ENCODE measurements at regions not wholly inside any gene's neighbourhood (a gene's known extent, or its start where the extent isn't known, plus 50 kb on each side); places are given as distances from the start of the nearest gene placed in this dataset.

DNA sequence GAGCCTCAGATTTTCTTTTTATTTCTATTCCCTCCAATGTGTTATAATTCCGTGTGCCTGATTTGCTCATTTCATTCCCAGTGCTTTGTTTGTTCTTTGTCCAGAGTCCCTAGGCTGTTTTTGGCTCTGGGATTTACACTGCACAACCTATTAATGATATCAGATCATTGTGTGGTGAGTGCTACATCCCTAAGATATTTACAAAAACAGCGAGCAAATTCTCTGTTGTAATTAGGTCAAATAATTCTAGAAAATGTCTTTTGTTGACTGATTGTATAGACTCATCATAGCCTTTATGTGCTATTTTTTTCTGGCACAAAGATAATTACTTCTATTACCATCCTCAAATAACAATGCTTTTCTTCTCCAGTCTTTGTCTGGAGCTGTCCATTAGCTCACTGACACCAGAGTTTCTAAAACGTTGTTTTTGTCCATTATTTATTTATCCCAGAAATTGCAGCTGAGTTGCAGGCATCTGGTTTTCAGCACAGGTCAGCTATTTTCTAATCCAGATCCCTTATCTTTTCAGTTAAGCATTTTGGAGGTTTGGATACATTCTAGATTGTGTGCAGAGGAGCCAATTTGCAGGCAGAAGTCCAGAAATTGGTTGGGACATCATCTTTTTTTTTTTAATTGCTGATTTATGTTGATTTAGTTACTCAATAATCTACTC is 379.9 kb upstream of the DMAC1 start:
- Histone ChIP-seq H3K27me3 (ENCODE audit: low read length) (no peaks in the 10 kb centered on the region), H3K4me2 (ENCODE audit: low read depth, low read length, poor library complexity, severe bottlenecking) (no peak overlapping the region), H4K20me1 (ENCODE audit: low read depth, low read length) (no peaks in the 10 kb centered on the region), H3K4me3 (ENCODE audit: insufficient read depth, low read length, poor library complexity, severe bottlenecking) (no peak overlapping the region), H2AFZ (ENCODE audit: low read depth, low read length, severe bottlenecking) (no peak overlapping the region), H3K36me3 (ENCODE audit: low read length) (no peaks in the 10 kb centered on the region), H3K9ac (ENCODE audit: low read length) (no peak overlapping the region), H3F3A (ENCODE audit: insufficient read depth) (no peaks in the 10 kb centered on the region), H3K9me2 (replicated peaks; ENCODE audit: insufficient read depth, low read length) (no peaks in the 10 kb centered on the region), H3K9me3 (ENCODE audit: insufficient read depth, low read length) (no peaks in the 10 kb centered on the region), H3K79me2 (ENCODE audit: insufficient read depth, low read length) (no peaks in the 10 kb centered on the region), H3K27ac (ENCODE audit: low read depth, low read length) (no peak overlapping the region)
- TF ChIP-seq, protein P1, sequence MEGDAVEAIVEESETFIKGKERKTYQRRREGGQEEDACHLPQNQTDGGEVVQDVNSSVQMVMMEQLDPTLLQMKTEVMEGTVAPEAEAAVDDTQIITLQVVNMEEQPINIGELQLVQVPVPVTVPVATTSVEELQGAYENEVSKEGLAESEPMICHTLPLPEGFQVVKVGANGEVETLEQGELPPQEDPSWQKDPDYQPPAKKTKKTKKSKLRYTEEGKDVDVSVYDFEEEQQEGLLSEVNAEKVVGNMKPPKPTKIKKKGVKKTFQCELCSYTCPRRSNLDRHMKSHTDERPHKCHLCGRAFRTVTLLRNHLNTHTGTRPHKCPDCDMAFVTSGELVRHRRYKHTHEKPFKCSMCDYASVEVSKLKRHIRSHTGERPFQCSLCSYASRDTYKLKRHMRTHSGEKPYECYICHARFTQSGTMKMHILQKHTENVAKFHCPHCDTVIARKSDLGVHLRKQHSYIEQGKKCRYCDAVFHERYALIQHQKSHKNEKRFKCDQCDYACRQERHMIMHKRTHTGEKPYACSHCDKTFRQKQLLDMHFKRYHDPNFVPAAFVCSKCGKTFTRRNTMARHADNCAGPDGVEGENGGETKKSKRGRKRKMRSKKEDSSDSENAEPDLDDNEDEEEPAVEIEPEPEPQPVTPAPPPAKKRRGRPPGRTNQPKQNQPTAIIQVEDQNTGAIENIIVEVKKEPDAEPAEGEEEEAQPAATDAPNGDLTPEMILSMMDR (IDR thresholded peaks at IDR 0.05; ENCODE audit: insufficient read depth, low read length, poor library complexity, severe bottlenecking), result no peak
- no peak for TF ChIP-seq EZH2phosphoT487 (conservative IDR thresholded peaks at IDR 0.05; ENCODE audit: low read length)

DNA sequence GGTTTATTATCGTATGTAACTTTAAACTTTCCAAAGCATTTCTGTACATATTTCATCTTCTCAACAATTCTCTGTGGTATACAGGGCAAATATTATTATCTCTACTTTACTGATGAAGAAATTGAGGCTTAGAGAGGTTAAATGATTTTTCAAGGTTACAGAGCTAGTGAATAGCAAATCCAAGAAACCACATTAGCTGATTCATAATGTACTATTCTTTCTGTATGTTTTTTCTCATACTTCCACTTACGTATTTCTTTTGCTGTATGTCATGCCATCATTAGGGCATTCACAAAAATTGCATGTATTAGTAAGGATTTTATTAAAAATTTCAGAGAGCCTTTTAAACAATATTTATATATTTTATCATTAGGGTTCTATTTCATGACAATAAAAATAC is 372.4 kb upstream of the DMAC1 start:
- no peaks in the 10 kb centered on the region for H3K27me3 ChIP-seq (ENCODE audit: low read length)
- H3K9me2 ChIP-seq (replicated peaks; ENCODE audit: insufficient read depth, low read length), result no peaks in the 10 kb centered on the region
- no peaks in the 10 kb centered on the region for H3K9me3 ChIP-seq (ENCODE audit: insufficient read depth, low read length)
- TF ChIP-seq, protein P1 (IDR thresholded peaks at IDR 0.05; ENCODE audit: insufficient read depth, low read length, poor library complexity, severe bottlenecking), result no peak
- TF ChIP-seq EZH2phosphoT487 (conservative IDR thresholded peaks at IDR 0.05; ENCODE audit: low read length), result no peak
- no peaks in the 10 kb centered on the region for H3K36me3 ChIP-seq (ENCODE audit: low read length)
- H3F3A ChIP-seq (ENCODE audit: insufficient read depth), result no peaks in the 10 kb centered on the region
- no peak overlapping the region for H3K4me2 ChIP-seq (ENCODE audit: low read depth, low read length, poor library complexity, severe bottlenecking)
- H2AFZ ChIP-seq (ENCODE audit: low read depth, low read length, severe bottlenecking), result no peak overlapping the region
- H3K4me3 ChIP-seq (ENCODE audit: insufficient read depth, low read length, poor library complexity, severe bottlenecking), result no peak overlapping the region
- H3K9ac ChIP-seq (ENCODE audit: low read length), result no peak overlapping the region
- no peak overlapping the region for H3K27ac ChIP-seq (ENCODE audit: low read depth, low read length)
- no peaks in the 10 kb centered on the region for H3K79me2 ChIP-seq (ENCODE audit: insufficient read depth, low read length)
- H4K20me1 ChIP-seq (ENCODE audit: low read depth, low read length), result no peaks in the 10 kb centered on the region

GRCh38 chr9:8168916-8169438 is 369.4 kb upstream of the DMAC1 start:
- H3K36me3 ChIP-seq (ENCODE audit: low read length), result no peaks in the 10 kb centered on the region
- no peaks in the 10 kb centered on the region for H3F3A ChIP-seq (ENCODE audit: insufficient read depth)
- TF ChIP-seq, protein P1 (IDR thresholded peaks at IDR 0.05; ENCODE audit: insufficient read depth, low read length, poor library complexity, severe bottlenecking), result no peak
- TF ChIP-seq EZH2phosphoT487 (conservative IDR thresholded peaks at IDR 0.05; ENCODE audit: low read length), result no peak
- H3K27me3 ChIP-seq (ENCODE audit: low read length), result no peaks in the 10 kb centered on the region
- H3K9me2 ChIP-seq (replicated peaks; ENCODE audit: insufficient read depth, low read length), result no peaks in the 10 kb centered on the region
- H3K9ac ChIP-seq (ENCODE audit: low read length), result no peak overlapping the region
- H3K4me3 ChIP-seq (ENCODE audit: insufficient read depth, low read length, poor library complexity, severe bottlenecking), result no peak overlapping the region
- H2AFZ ChIP-seq (ENCODE audit: low read depth, low read length, severe bottlenecking), result no peak overlapping the region
- H3K79me2 ChIP-seq (ENCODE audit: insufficient read depth, low read length), result no peaks in the 10 kb centered on the region
- H4K20me1 ChIP-seq (ENCODE audit: low read depth, low read length), result no peaks in the 10 kb centered on the region
- no peaks in the 10 kb centered on the region for H3K9me3 ChIP-seq (ENCODE audit: insufficient read depth, low read length)
- no peak overlapping the region for H3K4me2 ChIP-seq (ENCODE audit: low read depth, low read length, poor library complexity, severe bottlenecking)
- H3K27ac ChIP-seq (ENCODE audit: low read depth, low read length), result no peak overlapping the region
